Astrocyte (in vitro differentiated cells and primary cell): ENCODE measurements at regions not wholly inside any gene's neighbourhood (a gene's known extent, or its start where the extent isn't known, plus 50 kb on each side); places are given as distances from the start of the nearest gene placed in this dataset.
"Not testable (repeated sequence)": the region's sequence is repeated elsewhere in the genome, so short reads cannot be mapped to it uniquely, and the experiment has no call there.

Experiments
- DNase-seq: peaks from one replicate; pipeline ENCODE4 v3.0.0-alpha.2; 2010; ENCODE audit warnings: low read depth
- FAIRE-seq: peaks from 2 replicates; lab custom pipeline; 2011; peaks lifted over from hg19 to GRCh38; lab: Jason Lieb, UNC
- H2AFZ ChIP-seq: 2 replicates; pipeline ENCODE4 v1.6.0; 2012; ENCODE audit warnings: low read depth, low read length, inconsistent platforms
- H3K27ac ChIP-seq: 2 replicates; pipeline ENCODE4 v1.5.1; 2011; ENCODE audit warnings: low read depth, low read length, inconsistent platforms
- H3K27me3 ChIP-seq: 2 replicates; pipeline ENCODE4 v1.6.0; 2011; ENCODE audit warnings: low read length, inconsistent platforms; ENCODE audit not compliant: insufficient read depth
- H3K36me3 ChIP-seq: 2 replicates; pipeline ENCODE4 v1.5.1; 2011; ENCODE audit warnings: low read length, inconsistent platforms; ENCODE audit not compliant: insufficient read depth
- H3K4me1 ChIP-seq: 2 replicates; pipeline ENCODE4 v1.5.1; 2011; ENCODE audit warnings: low read length, inconsistent platforms; ENCODE audit not compliant: insufficient read depth
- H3K4me2 ChIP-seq: 2 replicates; pipeline ENCODE4 v1.6.0; 2012; ENCODE audit warnings: low read length, inconsistent platforms
- H3K4me3 ChIP-seq: 2 replicates; pipeline ENCODE4 v1.5.1; 2011; ENCODE audit warnings: low read depth, mild to moderate bottlenecking, low read length, inconsistent platforms; ENCODE audit not compliant: insufficient read depth
- H3K79me2 ChIP-seq: 2 replicates; pipeline ENCODE4 v1.6.0; 2012; ENCODE audit warnings: mild to moderate bottlenecking, low read length, inconsistent platforms; ENCODE audit not compliant: insufficient read depth
- H3K9ac ChIP-seq: 2 replicates; pipeline ENCODE4 v1.6.0; 2012; ENCODE audit warnings: mild to moderate bottlenecking, low read length, inconsistent platforms
- H3K9me3 ChIP-seq: 2 replicates; pipeline ENCODE4 v1.5.1; 2012; ENCODE audit warnings: low read depth, mild to moderate bottlenecking, low read length, inconsistent platforms; ENCODE audit not compliant: insufficient read depth
- H4K20me1 ChIP-seq: 2 replicates; pipeline ENCODE4 v1.6.0; 2012; ENCODE audit warnings: low read length, inconsistent platforms; ENCODE audit not compliant: insufficient read depth
- H3K27ac Mint-ChIP-seq: one replicate; pipeline ENCODE4 v1.8.0; 2021; ENCODE audit warnings: mild to moderate bottlenecking, mixed read lengths; ENCODE audit not compliant: unreplicated experiment
- H3K27me3 Mint-ChIP-seq: one replicate; pipeline ENCODE4 v1.8.0; 2021; ENCODE audit warnings: low read depth, mixed read lengths; ENCODE audit not compliant: unreplicated experiment
- H3K36me3 Mint-ChIP-seq: one replicate; pipeline ENCODE4 v1.8.0; 2021; ENCODE audit warnings: low read depth, mixed read lengths; ENCODE audit not compliant: unreplicated experiment
- H3K4me1 Mint-ChIP-seq: one replicate; pipeline ENCODE4 v1.8.0; 2021; ENCODE audit warnings: low read depth, mixed read lengths; ENCODE audit not compliant: unreplicated experiment
- H3K4me3 Mint-ChIP-seq: one replicate; pipeline ENCODE4 v1.8.0; 2021; ENCODE audit warnings: mild to moderate bottlenecking, moderate library complexity, mixed read lengths; ENCODE audit not compliant: unreplicated experiment
- H3K9me3 Mint-ChIP-seq: one replicate; pipeline ENCODE4 v1.8.0; 2021; ENCODE audit warnings: mild to moderate bottlenecking, mixed read lengths; ENCODE audit not compliant: unreplicated experiment
- EZH2 ChIP-seq: IDR thresholded peaks from 2 replicates; pipeline ENCODE4 v1.6.1; 2012; ENCODE audit warnings: mild to moderate bottlenecking, low read length, inconsistent platforms; ENCODE audit not compliant: insufficient read depth
- TF ChIP-seq, protein P1 (sequence below): IDR thresholded peaks from 2 replicates; pipeline ENCODE4 v1.5.1; 2011; ENCODE audit warnings: low read depth, mild to moderate bottlenecking, inconsistent platforms, low read length, moderate library complexity; ENCODE audit not compliant: insufficient read depth

- H2AFZ ChIP-seq, H3K27me3 ChIP-seq, DNase-seq, FAIRE-seq, H3K27ac ChIP-seq, H3K27ac Mint-ChIP-seq, H3K4me1 Mint-ChIP-seq, H3K79me2 ChIP-seq, H3K4me2 ChIP-seq, H3K4me1 ChIP-seq, H3K9me3 ChIP-seq, H3K4me3 Mint-ChIP-seq, H4K20me1 ChIP-seq, H3K9ac ChIP-seq, H3K36me3 ChIP-seq, H3K4me3 ChIP-seq, H3K36me3 Mint-ChIP-seq: not testable (repeated sequence)
- Mint-ChIP-seq H3K27me3 (peaks cover 16% of the 10 kb centered on the region), H3K9me3 (peaks cover 70% of the 10 kb centered on the region)
Observed at GRCh38 chr9:40892315-40892714, 236.2 kb downstream of the FOXD4L6 start.

DNA sequence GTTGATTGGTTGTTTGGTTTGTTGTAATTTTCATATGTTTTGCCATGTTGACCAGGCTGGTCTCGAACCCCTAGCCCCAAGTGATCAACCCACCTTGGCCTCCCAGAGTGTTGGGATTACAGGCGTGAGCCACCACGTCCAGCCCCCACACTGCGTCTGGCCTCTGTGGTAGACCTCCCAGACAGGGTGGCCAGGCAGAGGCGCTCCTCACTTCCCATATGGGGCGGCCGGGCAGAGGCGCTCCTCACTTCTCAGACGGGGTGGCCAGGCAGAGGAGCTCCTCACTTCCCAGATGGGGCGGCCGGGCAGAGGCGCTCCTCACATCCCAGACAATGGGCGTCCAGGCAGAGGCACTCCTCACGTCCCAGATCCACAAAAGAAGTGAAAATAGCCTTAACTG, 242.6 kb downstream of the FOXD4L6 start:
- not testable (repeated sequence) for H3K27ac Mint-ChIP-seq, H3K4me1 Mint-ChIP-seq, H3K36me3 ChIP-seq, H3K4me3 Mint-ChIP-seq, H3K9ac ChIP-seq, H3K79me2 ChIP-seq, H2AFZ ChIP-seq, H3K4me2 ChIP-seq, DNase-seq, FAIRE-seq, H4K20me1 ChIP-seq, H3K27ac ChIP-seq, H3K27me3 ChIP-seq, H3K36me3 Mint-ChIP-seq, H3K4me1 ChIP-seq, H3K4me3 ChIP-seq
- H3K27me3 Mint-ChIP-seq: peaks cover 18% of the 10 kb centered on the region
- H3K9me3 Mint-ChIP-seq: peaks cover 66% of the 10 kb centered on the region
- peaks cover 23% of the 10 kb centered on the region for H3K9me3 ChIP-seq

GRCh38 chr9:40884902-40885490, 243.5 kb downstream of the FOXD4L6 start:
- peaks cover 23% of the 10 kb centered on the region for H3K9me3 ChIP-seq
- not testable (repeated sequence) for H3K27ac ChIP-seq, H3K4me3 Mint-ChIP-seq, DNase-seq, H2AFZ ChIP-seq, H3K4me1 Mint-ChIP-seq, FAIRE-seq, H3K36me3 Mint-ChIP-seq, H3K4me2 ChIP-seq, H3K9ac ChIP-seq, H3K4me3 ChIP-seq, H3K36me3 ChIP-seq, H4K20me1 ChIP-seq, H3K4me1 ChIP-seq, H3K27me3 ChIP-seq, H3K79me2 ChIP-seq, H3K27ac Mint-ChIP-seq
- Mint-ChIP-seq H3K9me3 (peaks cover 71% of the 10 kb centered on the region), H3K27me3 (peaks cover 24% of the 10 kb centered on the region)

- Mint-ChIP-seq H3K36me3 (peaks cover 3% of the 10 kb centered on the region), H3K4me1 (no peaks in the 10 kb centered on the region), H3K4me3 (no peak overlapping the region), H3K27me3 (peaks cover 27% of the 10 kb centered on the region), H3K9me3 (peaks cover 69% of the 10 kb centered on the region), H3K27ac (no peak overlapping the region)
- no peaks in the 10 kb centered on the region for H3K27me3 ChIP-seq
- H3K27ac ChIP-seq: no peak overlapping the region
- no peak overlapping the region for H2AFZ ChIP-seq
- no peaks in the 10 kb centered on the region for H3K4me1 ChIP-seq
- H3K79me2 ChIP-seq: no peaks in the 10 kb centered on the region
- no peak overlapping the region for H3K9ac ChIP-seq
- FAIRE-seq: no peak
- no peak for DNase-seq
- H4K20me1 ChIP-seq: no peaks in the 10 kb centered on the region
- no peaks in the 10 kb centered on the region for H3K36me3 ChIP-seq
- H3K4me2 ChIP-seq: no peak overlapping the region
- no peak for TF ChIP-seq EZH2
- TF ChIP-seq, protein P1, sequence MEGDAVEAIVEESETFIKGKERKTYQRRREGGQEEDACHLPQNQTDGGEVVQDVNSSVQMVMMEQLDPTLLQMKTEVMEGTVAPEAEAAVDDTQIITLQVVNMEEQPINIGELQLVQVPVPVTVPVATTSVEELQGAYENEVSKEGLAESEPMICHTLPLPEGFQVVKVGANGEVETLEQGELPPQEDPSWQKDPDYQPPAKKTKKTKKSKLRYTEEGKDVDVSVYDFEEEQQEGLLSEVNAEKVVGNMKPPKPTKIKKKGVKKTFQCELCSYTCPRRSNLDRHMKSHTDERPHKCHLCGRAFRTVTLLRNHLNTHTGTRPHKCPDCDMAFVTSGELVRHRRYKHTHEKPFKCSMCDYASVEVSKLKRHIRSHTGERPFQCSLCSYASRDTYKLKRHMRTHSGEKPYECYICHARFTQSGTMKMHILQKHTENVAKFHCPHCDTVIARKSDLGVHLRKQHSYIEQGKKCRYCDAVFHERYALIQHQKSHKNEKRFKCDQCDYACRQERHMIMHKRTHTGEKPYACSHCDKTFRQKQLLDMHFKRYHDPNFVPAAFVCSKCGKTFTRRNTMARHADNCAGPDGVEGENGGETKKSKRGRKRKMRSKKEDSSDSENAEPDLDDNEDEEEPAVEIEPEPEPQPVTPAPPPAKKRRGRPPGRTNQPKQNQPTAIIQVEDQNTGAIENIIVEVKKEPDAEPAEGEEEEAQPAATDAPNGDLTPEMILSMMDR: no peak
- no peak overlapping the region for H3K4me3 ChIP-seq
- H3K9me3 ChIP-seq: peaks cover 23% of the 10 kb centered on the region
Observed at GRCh38 chr9:40884072-40884901, 244.2 kb downstream of the FOXD4L6 start.

DNA sequence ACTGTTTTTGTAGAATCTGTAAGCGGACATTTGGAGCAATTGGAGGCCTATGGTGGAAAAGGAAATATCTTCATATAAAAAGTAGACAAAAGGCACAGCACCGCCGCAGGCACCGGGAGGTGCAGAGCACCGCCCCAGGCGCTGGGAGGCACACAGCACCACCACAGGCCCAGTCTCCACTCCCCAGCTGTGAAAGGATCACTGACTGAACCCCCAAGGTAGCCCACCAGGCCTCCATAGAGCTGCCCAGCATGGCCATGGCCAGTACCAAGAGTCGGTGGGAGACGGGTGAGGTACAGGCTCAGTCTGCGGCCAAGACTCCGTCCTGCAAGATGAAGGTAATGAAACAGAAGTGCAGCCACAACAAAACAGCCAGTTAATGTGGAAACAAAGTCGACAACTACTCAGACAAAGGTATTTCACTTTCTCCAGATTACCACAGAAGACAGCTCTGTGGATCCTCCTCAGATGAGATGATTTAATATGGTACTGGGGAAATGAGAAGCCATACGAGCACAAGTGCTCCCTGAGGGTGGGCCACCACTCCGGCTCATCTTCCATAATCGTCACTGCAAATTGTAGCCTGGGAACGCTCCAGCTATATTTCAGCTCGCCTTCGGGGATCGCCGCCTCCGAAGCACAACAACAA, 244.9 kb downstream of the FOXD4L6 start:
- H3K27ac ChIP-seq, H3K36me3 Mint-ChIP-seq, FAIRE-seq, H3K4me1 ChIP-seq, H4K20me1 ChIP-seq, H3K79me2 ChIP-seq, H3K9ac ChIP-seq, H3K27me3 ChIP-seq, H3K27ac Mint-ChIP-seq, H3K4me2 ChIP-seq, H3K36me3 ChIP-seq, H3K4me3 Mint-ChIP-seq, H3K4me3 ChIP-seq, DNase-seq, H2AFZ ChIP-seq, H3K4me1 Mint-ChIP-seq: not testable (repeated sequence)
- H3K9me3 Mint-ChIP-seq: peaks cover 66% of the 10 kb centered on the region
- peaks cover 29% of the 10 kb centered on the region for H3K27me3 Mint-ChIP-seq
- H3K9me3 ChIP-seq: peaks cover 23% of the 10 kb centered on the region
